ENCODE measurements at regions not wholly inside any gene's neighbourhood (a gene's known extent, or its start where the extent isn't known, plus 50 kb on each side); places are given as distances from the start of the nearest gene placed in this dataset.

DNA sequence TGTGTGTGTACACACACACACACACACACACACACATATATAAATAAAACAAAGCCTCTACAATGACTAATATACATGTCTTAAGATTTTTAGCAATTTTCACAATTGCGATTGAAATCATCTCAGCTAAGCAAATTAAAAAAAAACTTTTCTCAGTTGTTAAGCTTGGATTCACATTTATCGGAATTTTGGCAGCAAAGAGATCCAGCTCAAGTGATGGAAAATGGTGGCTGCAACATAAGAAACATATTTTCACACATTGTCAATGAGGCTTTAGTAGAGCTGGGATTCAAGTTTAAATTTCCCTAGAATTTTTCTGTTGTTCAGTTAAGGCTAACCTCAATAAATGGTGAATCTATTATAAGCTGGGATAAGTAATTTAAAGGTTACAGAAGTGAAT, 768.6 kb upstream of the SORCS1 start:
- POLR2A ChIA-PET, result no interaction called here
- H3K4me1 Mint-ChIP-seq, result no peaks in the 10 kb centered on the region

DNA sequence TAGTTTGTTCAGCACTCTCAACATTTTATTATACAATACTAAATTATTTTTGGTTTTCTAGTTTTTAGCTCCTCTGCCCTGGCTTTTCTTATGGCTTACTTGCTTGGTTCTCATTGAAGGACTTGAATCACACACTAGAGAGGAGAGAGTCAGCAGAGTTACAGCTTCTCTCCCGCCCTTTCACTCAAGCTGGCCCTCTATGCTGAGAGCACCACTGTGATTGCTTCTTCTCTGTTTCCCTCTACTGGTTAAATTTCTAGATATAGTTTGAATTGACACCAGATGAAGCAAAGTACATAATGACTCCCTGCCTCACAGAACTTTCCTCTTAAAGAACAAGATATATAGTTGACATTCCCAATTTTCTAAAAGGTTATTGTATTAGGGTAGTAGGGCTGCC, 767.3 kb upstream of the SORCS1 start:
- Mint-ChIP-seq H3K9me3 (peaks cover 2% of the 10 kb centered on the region), H3K36me3 (no peaks in the 10 kb centered on the region), H3K27ac (no peak overlapping the region), H3K4me3 (no peak overlapping the region), H3K4me1 (no peaks in the 10 kb centered on the region), H3K27me3 (no peaks in the 10 kb centered on the region)
- ATAC-seq (ENCODE audit: low read depth) (no peak), DNase-seq (no peak)
- POLR2A ChIA-PET, result no interaction called here

More for the DNA sequence above, 768.6 kb upstream of the SORCS1 start:
- no peak for ATAC-seq (ENCODE audit: low read depth)
- no peak overlapping the region for H3K27ac Mint-ChIP-seq
- no peak for DNase-seq
- H3K27me3 Mint-ChIP-seq, result no peaks in the 10 kb centered on the region
- peaks cover 1% of the 10 kb centered on the region for H3K9me3 Mint-ChIP-seq
- H3K36me3 Mint-ChIP-seq, result no peaks in the 10 kb centered on the region
- no peak overlapping the region for H3K4me3 Mint-ChIP-seq

DNA sequence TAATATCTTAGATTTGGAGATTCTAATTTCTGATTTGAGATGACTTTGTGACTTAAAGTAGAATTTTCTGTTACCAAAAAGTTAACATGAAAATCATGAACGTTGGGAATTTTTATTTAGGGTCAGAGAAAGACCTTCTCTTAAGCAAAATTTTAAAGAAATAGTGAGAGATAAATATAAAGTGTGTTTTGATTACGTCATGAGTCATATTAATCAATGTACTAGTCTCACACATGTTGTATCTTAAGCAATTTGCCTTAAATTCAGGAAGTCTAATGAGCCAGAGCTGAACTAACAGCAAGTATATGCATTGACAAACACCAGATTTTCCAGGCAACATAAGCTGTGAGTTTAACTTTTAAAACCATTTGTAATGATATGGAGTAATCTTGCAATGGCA, 765.5 kb upstream of the SORCS1 start:
- H3K9me3 Mint-ChIP-seq, result peaks cover 2% of the 10 kb centered on the region
- POLR2A ChIA-PET, result no interaction called here
- DNase-seq (no peak), ATAC-seq (ENCODE audit: low read depth) (no peak)
- H3K4me1 Mint-ChIP-seq, result no peaks in the 10 kb centered on the region
- H3K36me3 Mint-ChIP-seq, result no peaks in the 10 kb centered on the region
- H3K4me3 Mint-ChIP-seq, result no peak overlapping the region
- H3K27ac Mint-ChIP-seq, result no peak overlapping the region
- no peaks in the 10 kb centered on the region for H3K27me3 Mint-ChIP-seq

DNA sequence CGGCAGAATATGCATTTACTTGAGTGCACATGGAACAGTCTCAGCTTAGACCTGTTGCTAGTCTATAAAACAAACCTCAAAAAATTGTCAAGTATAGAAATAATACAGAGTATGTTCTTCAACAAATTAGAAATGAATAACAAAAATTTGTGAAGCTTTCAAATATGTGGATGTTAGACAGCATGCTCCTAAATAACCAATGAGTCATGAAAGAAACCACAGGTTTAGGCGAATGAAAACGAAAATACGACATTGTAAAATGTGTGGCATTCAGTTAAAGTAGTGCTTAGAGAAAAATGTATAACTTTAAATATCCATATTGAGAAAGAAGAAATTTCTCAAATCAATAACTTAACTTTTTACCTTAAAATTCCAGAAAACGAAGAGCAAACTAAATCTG, 760.0 kb upstream of the SORCS1 start:
- DNase-seq, result no peak
- ATAC-seq (ENCODE audit: low read depth), result no peak
- Mint-ChIP-seq H3K36me3 (no peaks in the 10 kb centered on the region), H3K4me1 (no peaks in the 10 kb centered on the region), H3K9me3 (peaks cover 2% of the 10 kb centered on the region), H3K4me3 (no peak overlapping the region), H3K27ac (no peak overlapping the region), H3K27me3 (no peaks in the 10 kb centered on the region)
- POLR2A ChIA-PET, result no interaction called here

DNA sequence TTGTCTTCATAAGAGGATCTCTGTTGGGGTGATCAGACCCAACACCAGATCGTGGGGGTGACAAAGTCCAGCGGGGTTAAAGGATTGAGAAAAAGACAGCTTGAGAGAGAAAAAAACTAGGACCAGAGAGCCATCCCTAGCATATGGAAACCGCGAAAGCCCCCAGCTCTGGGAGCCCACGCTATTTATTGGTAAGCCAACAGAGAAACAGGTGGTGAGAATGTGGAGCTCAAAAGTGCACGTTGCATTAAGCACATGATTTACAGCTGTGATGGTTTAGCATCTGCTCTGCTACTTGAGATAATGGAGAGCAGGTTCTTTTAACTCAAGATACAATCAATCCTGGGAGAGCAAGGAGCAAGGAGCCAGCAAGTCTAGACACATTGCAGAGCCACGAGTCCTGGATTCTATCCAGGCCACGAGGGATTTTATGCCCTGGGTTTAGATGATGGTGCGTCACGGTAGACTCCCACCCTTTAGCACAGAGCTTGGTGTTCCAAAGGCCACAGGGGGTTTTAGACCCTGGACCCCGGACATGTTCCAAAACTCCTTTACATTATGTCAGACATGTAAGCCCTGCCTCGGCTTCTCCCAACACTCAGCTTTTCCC, 755.2 kb upstream of the SORCS1 start:
- H3K27ac Mint-ChIP-seq, result no peak overlapping the region
- ATAC-seq (ENCODE audit: low read depth) (no peak), DNase-seq (no peak)
- no peaks in the 10 kb centered on the region for H3K4me1 Mint-ChIP-seq
- H3K36me3 Mint-ChIP-seq, result no peaks in the 10 kb centered on the region
- H3K4me3 Mint-ChIP-seq, result no peak overlapping the region
- H3K9me3 Mint-ChIP-seq, result no peaks in the 10 kb centered on the region
- POLR2A ChIA-PET, result no interaction called here
- H3K27me3 Mint-ChIP-seq, result peaks cover 9% of the 10 kb centered on the region

DNA sequence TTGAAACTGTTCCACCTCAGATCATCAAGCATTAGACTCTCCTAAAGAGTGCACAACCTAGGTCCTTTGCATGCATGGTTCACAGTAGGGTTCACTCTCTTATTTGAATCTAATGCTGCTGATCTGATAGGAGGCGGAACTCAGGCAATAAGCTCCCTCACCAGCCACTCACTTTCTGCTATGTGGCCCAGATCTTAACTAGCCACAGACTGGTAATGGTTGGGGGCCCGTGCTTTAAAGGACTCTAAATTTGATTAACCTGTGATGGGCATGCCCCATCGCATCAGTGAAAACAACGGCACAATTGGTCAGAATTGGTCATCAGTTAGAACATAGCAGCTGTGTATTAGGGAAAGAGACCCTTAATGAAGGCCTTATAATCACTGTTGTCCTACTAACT, 753.7 kb upstream of the SORCS1 start:
- Mint-ChIP-seq H3K4me3 (no peak overlapping the region), H3K27me3 (peaks cover 16% of the 10 kb centered on the region), H3K4me1 (no peaks in the 10 kb centered on the region), H3K9me3 (peaks cover 1% of the 10 kb centered on the region), H3K27ac (no peak overlapping the region), H3K36me3 (no peaks in the 10 kb centered on the region)
- POLR2A ChIA-PET, result no interaction called here
- ATAC-seq (ENCODE audit: low read depth) (no peak), DNase-seq (no peak)

DNA sequence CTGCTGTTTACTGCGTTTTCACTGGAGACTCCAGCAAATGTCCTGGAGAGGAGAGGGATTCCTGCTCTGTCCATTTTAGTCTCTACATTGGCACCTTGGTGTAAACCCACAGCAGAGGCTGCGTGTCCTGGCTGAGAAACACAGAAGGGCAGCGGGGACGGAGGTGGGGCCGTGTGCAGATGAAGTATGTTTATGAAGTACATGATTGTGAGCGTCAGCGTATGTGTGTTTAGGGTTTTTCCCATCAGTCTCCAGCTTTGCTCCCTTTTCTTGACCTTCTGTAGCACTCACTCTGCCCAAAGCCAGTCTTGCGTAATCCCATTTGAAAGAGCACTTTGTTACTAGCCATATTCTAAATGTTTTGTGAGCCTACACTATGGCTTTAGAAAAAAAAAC, 750.7 kb upstream of the SORCS1 start:
- DNase-seq, result no peak
- POLR2A ChIA-PET, result no interaction called here
- Mint-ChIP-seq H3K36me3 (no peaks in the 10 kb centered on the region), H3K4me3 (no peak overlapping the region), H3K27ac (no peak overlapping the region), H3K9me3 (peaks cover 1% of the 10 kb centered on the region), H3K27me3 (peaks cover 17% of the 10 kb centered on the region), H3K4me1 (no peaks in the 10 kb centered on the region)
- ATAC-seq (ENCODE audit: low read depth), result no peak

DNA sequence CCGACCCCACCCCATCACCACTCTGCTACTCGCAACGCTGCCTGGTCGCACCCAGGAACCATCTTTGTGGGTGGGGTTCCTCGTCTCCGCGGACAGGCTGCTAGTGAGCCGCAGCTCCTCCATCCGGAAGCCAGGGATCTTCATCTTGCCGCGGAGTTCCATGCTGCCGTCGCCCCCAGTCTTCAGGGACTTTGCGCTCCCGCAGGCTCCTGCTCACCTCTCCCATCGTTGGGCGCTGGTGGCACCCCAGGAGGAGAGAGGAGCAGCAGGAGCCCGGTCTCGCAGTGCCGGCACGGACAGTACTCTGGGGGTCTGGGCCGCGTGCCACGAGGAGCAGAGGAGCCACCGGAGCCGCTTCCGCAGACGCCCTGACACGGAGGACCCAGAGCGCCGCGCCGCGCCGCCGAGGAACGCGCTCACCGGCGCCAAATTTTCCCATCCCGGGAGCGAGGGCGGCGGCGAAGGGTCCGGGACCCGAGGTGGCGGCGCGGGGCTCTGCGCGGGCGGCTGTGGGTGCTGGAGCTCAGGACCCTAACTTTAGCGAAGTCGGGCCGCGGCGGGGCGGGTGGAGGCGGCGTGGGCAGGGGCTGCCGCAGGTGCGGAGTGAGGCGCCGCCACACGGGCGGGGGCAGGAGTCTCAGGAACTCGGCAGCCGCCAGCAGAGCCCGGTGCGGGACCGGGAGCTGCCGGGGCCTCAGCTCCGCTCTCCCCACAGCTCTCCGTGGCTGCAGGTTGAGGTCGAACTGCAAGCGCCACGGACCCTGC, 750.1 kb upstream of the SORCS1 start:
- Mint-ChIP-seq H3K4me1 (no peaks in the 10 kb centered on the region), H3K27me3 (peaks cover 17% of the 10 kb centered on the region), H3K4me3 (no peak overlapping the region), H3K9me3 (peaks cover 1% of the 10 kb centered on the region), H3K36me3 (no peaks in the 10 kb centered on the region), H3K27ac (no peak overlapping the region)
- DNase-seq (no peak), ATAC-seq (ENCODE audit: low read depth) (no peak)
- POLR2A ChIA-PET, result no interaction called here

DNA sequence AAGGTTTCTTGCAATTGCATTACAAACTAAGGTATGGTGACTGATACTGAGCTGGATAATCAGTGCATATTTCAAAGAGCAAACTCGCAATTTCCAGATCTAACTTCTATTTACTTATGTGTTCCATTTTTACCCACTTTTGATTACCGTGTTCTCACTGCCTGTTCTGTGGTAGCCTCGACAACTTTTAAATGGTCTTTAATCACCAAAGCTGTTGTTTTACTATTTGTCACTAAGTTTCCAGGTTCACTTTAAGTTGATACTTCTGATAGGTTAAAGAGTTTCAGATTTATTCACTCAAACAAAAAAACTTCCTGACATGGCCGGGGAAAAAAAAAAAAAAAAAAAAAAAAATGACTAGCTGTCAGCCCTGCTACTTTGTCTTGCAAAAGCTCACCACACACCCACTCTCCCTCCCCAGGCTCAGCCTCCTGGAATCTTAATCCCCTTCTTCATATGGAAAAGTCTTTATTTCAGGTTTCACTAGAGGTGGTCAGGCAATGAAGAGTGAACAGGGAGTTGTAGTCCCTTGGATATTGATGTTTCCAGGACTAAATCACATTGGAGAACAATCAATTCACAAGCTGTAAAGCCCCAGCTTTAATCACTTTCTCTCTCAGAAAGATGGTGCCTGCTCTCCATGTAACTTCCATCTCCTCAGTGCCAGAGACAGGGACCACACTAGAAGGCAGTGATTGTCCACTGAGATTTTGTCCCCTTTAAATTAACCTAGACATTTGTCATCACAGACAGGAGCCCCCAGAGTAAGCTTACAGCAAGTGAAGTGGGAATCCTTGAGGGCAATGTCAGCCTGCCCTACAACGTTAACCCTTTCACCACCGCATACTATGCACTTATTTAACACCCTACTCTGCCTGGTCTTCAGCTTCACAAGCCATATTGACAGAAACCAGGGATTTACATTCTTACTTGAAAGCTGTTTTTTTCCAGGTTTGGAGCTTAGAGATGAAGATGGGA, 749.1 kb upstream of the SORCS1 start:
- no peak for DNase-seq
- peaks cover 1% of the 10 kb centered on the region for H3K9me3 Mint-ChIP-seq
- H3K4me1 Mint-ChIP-seq, result no peaks in the 10 kb centered on the region
- no peak for ATAC-seq (ENCODE audit: low read depth)
- peaks cover 17% of the 10 kb centered on the region for H3K27me3 Mint-ChIP-seq
- no peak overlapping the region for H3K4me3 Mint-ChIP-seq
- POLR2A ChIA-PET, result no interaction called here
- H3K27ac Mint-ChIP-seq, result no peak overlapping the region
- H3K36me3 Mint-ChIP-seq, result no peaks in the 10 kb centered on the region

DNA sequence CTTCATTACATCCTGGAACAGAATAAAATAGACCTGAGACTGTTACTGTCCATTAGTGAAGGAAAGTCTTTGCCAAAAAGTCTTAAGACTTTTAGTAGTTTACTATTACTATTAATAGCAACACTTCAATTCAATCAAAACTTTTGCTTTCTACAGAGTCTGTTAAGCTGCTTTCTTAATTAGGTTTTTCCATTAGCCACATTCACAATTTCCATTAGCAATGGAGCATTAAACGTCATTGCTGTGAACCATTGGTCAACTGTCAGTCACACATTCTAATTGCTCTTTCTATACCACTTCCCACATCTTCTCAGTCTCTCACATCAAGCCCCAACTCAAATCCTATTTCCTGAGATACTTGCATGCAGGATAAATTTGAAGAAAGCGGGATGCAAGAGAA, 736.6 kb upstream of the SORCS1 start:
- DNase-seq (no peak), ATAC-seq (ENCODE audit: low read depth) (no peak)
- Mint-ChIP-seq H3K36me3 (no peaks in the 10 kb centered on the region), H3K4me3 (no peak overlapping the region), H3K9me3 (peaks cover 6% of the 10 kb centered on the region), H3K27ac (no peak overlapping the region), H3K4me1 (no peaks in the 10 kb centered on the region), H3K27me3 (no peaks in the 10 kb centered on the region)
- POLR2A ChIA-PET, result no interaction called here

DNA sequence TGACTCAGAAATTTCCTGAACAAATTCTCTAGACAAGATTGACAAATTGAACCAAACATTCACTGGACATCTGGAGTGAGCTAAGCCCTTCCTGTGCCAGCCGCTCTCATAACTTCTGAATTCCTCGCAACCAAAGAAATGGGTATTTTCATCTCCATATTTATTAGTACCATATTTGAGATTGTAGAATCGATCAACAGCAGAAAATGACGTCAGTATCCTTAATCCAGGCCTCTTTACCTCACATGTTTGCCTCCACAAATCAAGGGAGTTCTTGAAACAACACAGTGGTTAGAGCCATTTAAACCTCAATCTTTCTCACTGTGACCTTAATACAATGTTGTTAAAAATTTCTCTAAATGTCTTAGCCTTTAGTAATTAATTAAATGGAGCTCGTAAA, 735.6 kb upstream of the SORCS1 start:
- H3K9me3 Mint-ChIP-seq, result peaks cover 6% of the 10 kb centered on the region
- H3K4me1 Mint-ChIP-seq, result no peaks in the 10 kb centered on the region
- POLR2A ChIA-PET, result no interaction called here
- H3K27ac Mint-ChIP-seq, result no peak overlapping the region
- H3K4me3 Mint-ChIP-seq, result no peak overlapping the region
- ATAC-seq (ENCODE audit: low read depth) (no peak), DNase-seq (no peak)
- H3K27me3 Mint-ChIP-seq, result no peaks in the 10 kb centered on the region
- H3K36me3 Mint-ChIP-seq, result no peaks in the 10 kb centered on the region

DNA sequence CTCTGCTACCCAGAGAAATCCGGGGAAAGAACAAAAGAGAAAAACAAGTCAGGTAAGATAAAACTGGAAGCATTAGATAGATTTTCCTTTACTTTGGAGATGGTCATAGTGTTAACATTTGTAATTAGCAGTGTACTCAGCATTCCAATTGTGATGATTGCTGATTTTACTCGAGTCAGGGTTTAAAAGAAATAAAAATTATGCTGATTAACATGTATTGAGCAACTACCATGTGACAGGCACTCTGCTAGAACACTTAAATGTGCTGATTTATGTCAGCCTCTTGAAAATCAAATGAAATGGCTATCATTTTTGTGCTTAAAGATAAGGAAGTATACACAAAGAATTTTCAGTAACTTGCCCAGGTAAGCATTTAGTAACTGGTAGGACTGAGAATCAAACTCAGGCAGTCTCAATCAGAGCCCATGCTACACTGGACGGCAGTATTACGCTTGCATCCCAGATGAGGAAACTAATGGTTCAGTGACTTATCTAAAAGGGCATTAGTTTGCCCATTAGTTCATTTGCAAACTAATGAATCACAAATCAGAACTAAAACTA, 735.1 kb upstream of the SORCS1 start:
- no peaks in the 10 kb centered on the region for H3K27me3 Mint-ChIP-seq
- no peaks in the 10 kb centered on the region for H3K36me3 Mint-ChIP-seq
- no peak overlapping the region for H3K27ac Mint-ChIP-seq
- DNase-seq (no peak), ATAC-seq (ENCODE audit: low read depth) (no peak)
- no peaks in the 10 kb centered on the region for H3K4me1 Mint-ChIP-seq
- peaks cover 6% of the 10 kb centered on the region for H3K9me3 Mint-ChIP-seq
- POLR2A ChIA-PET, result no interaction called here
- H3K4me3 Mint-ChIP-seq, result no peak overlapping the region

DNA sequence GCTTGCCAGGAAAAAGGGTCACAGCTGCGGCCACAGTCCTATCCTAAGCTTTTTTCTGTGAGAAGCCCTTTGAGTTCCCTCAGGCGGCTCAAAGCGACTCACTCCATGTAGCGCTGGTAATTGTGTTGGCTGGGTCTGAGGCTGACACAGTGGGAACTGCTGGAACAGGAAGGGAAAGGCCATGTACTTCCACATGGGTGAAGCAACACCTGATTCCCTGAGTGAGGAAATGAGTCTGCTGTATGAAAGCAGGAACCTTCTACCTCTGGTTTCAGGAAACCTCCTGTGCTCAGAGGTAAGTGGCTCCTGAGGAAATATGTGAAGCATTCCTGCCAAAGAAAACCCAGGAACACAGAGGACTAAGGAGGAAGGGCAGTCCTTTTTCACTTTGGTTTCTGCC, 734.6 kb upstream of the SORCS1 start:
- no peak for DNase-seq
- H3K27me3 Mint-ChIP-seq, result no peaks in the 10 kb centered on the region
- no peak for ATAC-seq (ENCODE audit: low read depth)
- POLR2A ChIA-PET, result no interaction called here
- peaks cover 3% of the 10 kb centered on the region for H3K9me3 Mint-ChIP-seq
- H3K27ac Mint-ChIP-seq, result no peak overlapping the region
- no peaks in the 10 kb centered on the region for H3K36me3 Mint-ChIP-seq
- no peaks in the 10 kb centered on the region for H3K4me1 Mint-ChIP-seq
- no peak overlapping the region for H3K4me3 Mint-ChIP-seq

Measured in activated naive CD8-positive, alpha-beta T cell treated with anti-CD3 and anti-CD28 coated beads, Interleukin-2, amount 10 ng/mL, durations not matched to agents 7 days and 5 days (primary cell).